Renal cortex interstitium (tissue), 11 donors: ENCODE measurements at regions not wholly inside any gene's neighbourhood (a gene's known extent, or its start where the extent isn't known, plus 50 kb on each side); places are given as distances from the start of the nearest gene placed in this dataset.

Experiments
- DNase-seq, 11 donors: peaks; one replicate each; pipeline ENCODE4 v3.0.0-alpha.2; 2013; ENCODE audit warnings: low read depth in 9 of 11, low spot score in 4 of 11; ENCODE audit errors: extremely low read depth in 1 of 11

GRCh38 chr16:5379954-5380353, 282.4 kb upstream of the EEF2KMT start:
- DNase-seq = no peak

- no peak for DNase-seq
Measured at GRCh38 chr16:5378531-5378930, 280.9 kb upstream of the EEF2KMT start.

GRCh38 chr16:5377280-5377898, 279.8 kb upstream of the EEF2KMT start:
- no peak for DNase-seq

- DNase-seq = no peak
Measured at GRCh38 chr16:5374184-5374583, 276.6 kb upstream of the EEF2KMT start.

GRCh38 chr16:5367951-5368350, 270.4 kb upstream of the EEF2KMT start:
- no peak for DNase-seq

- DNase-seq = no peak
Measured at GRCh38 chr16:5366126-5366525, 268.5 kb upstream of the EEF2KMT start.

GRCh38 chr16:5364186-5364585, 266.6 kb upstream of the EEF2KMT start:
- DNase-seq = no peak

- no peak for DNase-seq
Measured at GRCh38 chr16:5361322-5361721, 263.7 kb upstream of the EEF2KMT start.

GRCh38 chr16:5354645-5355044, 257.1 kb upstream of the EEF2KMT start:
- no peak for DNase-seq

- no peak for DNase-seq
Measured at GRCh38 chr16:5349670-5350517, 252.3 kb upstream of the EEF2KMT start.

GRCh38 chr16:5349101-5349500, 251.5 kb upstream of the EEF2KMT start:
- no peak for DNase-seq

GRCh38 chr16:5347561-5347960, 250.0 kb upstream of the EEF2KMT start:
- DNase-seq = no peak

GRCh38 chr16:5336941-5337340, 239.3 kb upstream of the EEF2KMT start:
- no peak for DNase-seq

- DNase-seq = no peak
Measured at GRCh38 chr16:5333991-5334390, 236.4 kb upstream of the EEF2KMT start.

GRCh38 chr16:5333126-5333525, 235.5 kb upstream of the EEF2KMT start:
- DNase-seq = no peak

GRCh38 chr16:5330058-5330457, 232.5 kb upstream of the EEF2KMT start:
- no peak for DNase-seq

GRCh38 chr16:5328546-5328945, 231.0 kb upstream of the EEF2KMT start:
- DNase-seq = no peak

- no peak for DNase-seq
Measured at GRCh38 chr16:5326395-5326794, 228.8 kb upstream of the EEF2KMT start.

- DNase-seq = no peak
Measured at GRCh38 chr16:5325932-5326331, 228.3 kb upstream of the EEF2KMT start.

GRCh38 chr16:5323284-5324141, 225.9 kb upstream of the EEF2KMT start:
- no peak for DNase-seq
